ENCODE measurements at regions not wholly inside any gene's neighbourhood (a gene's known extent, or its start where the extent isn't known, plus 50 kb on each side); places are given as distances from the start of the nearest gene placed in this dataset.

GRCh38 chr13:50125554-50126262, 110.5 kb downstream of the KCNRG start (continued):
- no peak for TF ChIP-seq ZBTB49 (tag by site-specific recombination; IDR thresholded peaks at IDR 0.05; ENCODE audit: low read depth)
- TF ChIP-seq ZNF596 (tag by site-specific recombination; IDR thresholded peaks at IDR 0.05) = peak; percentile 74
- TF ChIP-seq ZNF274 (IDR thresholded peaks at IDR 0.05; ENCODE audit: low read length) = no peak
- TF ChIP-seq ZNF274 (tag by site-specific recombination; IDR thresholded peaks at IDR 0.05; ENCODE audit: borderline replicate concordance) = no peak
- TF ChIP-seq IKZF3 (tag by site-specific recombination; IDR thresholded peaks at IDR 0.05) = peak; percentile 95
- TF ChIP-seq ZNF660 (tag by site-specific recombination; IDR thresholded peaks at IDR 0.05) = peak; percentile 93
- TF ChIP-seq WT1 (tag by site-specific recombination; IDR thresholded peaks at IDR 0.05) = peak; percentile 17
- no peak for TF ChIP-seq ZNF580 (tag by site-specific recombination; IDR thresholded peaks at IDR 0.05)
- peak; percentile 64; the same call in 1 of the 2 replicates for TF ChIP-seq ZNF600 (tag by site-specific recombination; IDR thresholded peaks at IDR 0.05)
- no peak for TF ChIP-seq ZNF19 (tag by site-specific recombination; IDR thresholded peaks at IDR 0.05; ENCODE audit: low read depth)
- TF ChIP-seq ZBTB17 (tag by site-specific recombination; IDR thresholded peaks at IDR 0.05) = peak; percentile 70
- peak; percentile 76 for TF ChIP-seq SCRT2 (tag by site-specific recombination; IDR thresholded peaks at IDR 0.05)
- 0 out of 2 replicates have a peak, but pooled peaks have one; percentile 49 for TF ChIP-seq ZXDB (tag by site-specific recombination; IDR thresholded peaks at IDR 0.05)
- TF ChIP-seq SP7 (tag by site-specific recombination; IDR thresholded peaks at IDR 0.05) = peak; percentile 75
- TF ChIP-seq ZNF398 (tag by site-specific recombination; IDR thresholded peaks at IDR 0.05) = peak; percentile 71
- TF ChIP-seq ZNF37A (tag by site-specific recombination; IDR thresholded peaks at IDR 0.05) = 0 out of 2 replicates have a peak, but pooled peaks have one; percentile 38
- TF ChIP-seq ZNF174 (tag by site-specific recombination; IDR thresholded peaks at IDR 0.05) = no peak
- TF ChIP-seq ATF2 (tag by site-specific recombination; IDR thresholded peaks at IDR 0.05; ENCODE audit: low read depth) = no peak
- TF ChIP-seq EGR2 (tag by site-specific recombination; IDR thresholded peaks at IDR 0.05; ENCODE audit: low read depth) = peak; percentile 90
- peak; percentile 50; the same call in 1 of the 2 replicates for TF ChIP-seq ZNF184 (tag by site-specific recombination; IDR thresholded peaks at IDR 0.05)
- TF ChIP-seq ZNF114 (tag by site-specific recombination; IDR thresholded peaks at IDR 0.05) = no peak
- TF ChIP-seq ZNF623 (tag by site-specific recombination; IDR thresholded peaks at IDR 0.05) = no peak
- peak; percentile 28; the same call in 1 of the 2 replicates for TF ChIP-seq YY1 (tag by site-specific recombination; IDR thresholded peaks at IDR 0.05)
- 0 out of 2 replicates have a peak, but pooled peaks have one; percentile 16 for TF ChIP-seq ZNF148 (tag by site-specific recombination; IDR thresholded peaks at IDR 0.05; ENCODE audit: borderline replicate concordance)
- TF ChIP-seq ZBTB8A (tag by site-specific recombination; IDR thresholded peaks at IDR 0.05) = peak; percentile 93
- TF ChIP-seq ZNF585B (tag by site-specific recombination; IDR thresholded peaks at IDR 0.05) = 0 out of 2 replicates have a peak, but pooled peaks have one; percentile 19
- peak; percentile 27; the same call in 1 of the 2 replicates for TF ChIP-seq ZIC2 (tag by site-specific recombination; IDR thresholded peaks at IDR 0.05)
- peak; percentile 58 for TF ChIP-seq OSR2 (tag by site-specific recombination; IDR thresholded peaks at IDR 0.05)
- peak; percentile 66 for TF ChIP-seq ZBTB20 (tag by site-specific recombination; IDR thresholded peaks at IDR 0.05)
- TF ChIP-seq ZNF391 (tag by site-specific recombination; IDR thresholded peaks at IDR 0.05; ENCODE audit: borderline replicate concordance, low read depth) = peak; percentile 33; the same call in 1 of the 2 replicates
- TF ChIP-seq ZSCAN30 (tag by site-specific recombination; IDR thresholded peaks at IDR 0.05) = peak; percentile 93
- TF ChIP-seq ZBTB7A (tag by site-specific recombination; IDR thresholded peaks at IDR 0.05; ENCODE audit: low read depth) = no peak
- TF ChIP-seq ZNF629 (tag by site-specific recombination; IDR thresholded peaks at IDR 0.05) = peak; percentile 58

Measured in HEK293 (cell line).